ENCODE measurements at regions not wholly inside any gene's neighbourhood (a gene's known extent, or its start where the extent isn't known, plus 50 kb on each side); places are given as distances from the start of the nearest gene placed in this dataset.

DNA sequence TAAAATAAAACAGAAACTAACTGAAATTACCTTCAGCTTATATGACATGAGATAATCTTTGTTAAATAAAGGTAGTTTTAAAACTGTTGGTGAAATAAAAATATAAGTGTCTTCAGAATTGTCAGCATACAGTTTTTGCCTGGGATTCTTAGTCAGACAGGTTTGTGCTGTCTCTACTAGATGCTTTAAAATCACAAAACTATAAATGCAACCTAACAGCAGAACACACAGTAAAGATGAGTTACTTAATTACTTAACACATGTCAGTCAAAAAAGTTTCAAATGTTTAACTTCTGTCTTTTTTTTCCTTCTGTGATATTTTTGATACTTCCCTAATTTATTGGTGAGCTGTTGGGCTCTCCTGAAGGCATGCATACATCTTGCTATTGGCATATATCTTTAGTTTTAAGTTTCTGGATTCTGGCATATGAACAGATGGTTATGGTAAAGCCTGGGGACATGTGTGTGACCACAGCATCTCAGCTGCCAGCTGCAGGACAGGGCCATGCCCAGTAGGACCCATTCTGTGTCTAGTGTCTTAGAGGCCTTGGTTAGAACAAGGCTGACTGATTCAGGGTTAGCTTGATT, 231.1 kb upstream of the NUDT12 start:
- no peaks in the 10 kb centered on the region for H3K4me1 ChIP-seq (ENCODE audit: insufficient read depth, low read length, poor library complexity, severe bottlenecking)
- no peaks in the 10 kb centered on the region for H3K36me3 ChIP-seq (ENCODE audit: insufficient read depth, low read length, poor library complexity, severe bottlenecking)
- ChIA-PET CTCF (no interaction called here), POLR2A (ENCODE audit: low non-redundant PET) (no interaction called here)
- H3K27ac ChIP-seq (ENCODE audit: low read depth, low read length, poor library complexity, severe bottlenecking): no peak overlapping the region
- intact Hi-C loops (cut with micrococcal nuclease; ENCODE audit: unreplicated experiment): no loop called here
- TF ChIP-seq EZH2 (IDR thresholded peaks at IDR 0.05; ENCODE audit: borderline replicate concordance, low read depth, low read length, poor library complexity, severe bottlenecking): no peak
- TF ChIP-seq, protein P1, sequence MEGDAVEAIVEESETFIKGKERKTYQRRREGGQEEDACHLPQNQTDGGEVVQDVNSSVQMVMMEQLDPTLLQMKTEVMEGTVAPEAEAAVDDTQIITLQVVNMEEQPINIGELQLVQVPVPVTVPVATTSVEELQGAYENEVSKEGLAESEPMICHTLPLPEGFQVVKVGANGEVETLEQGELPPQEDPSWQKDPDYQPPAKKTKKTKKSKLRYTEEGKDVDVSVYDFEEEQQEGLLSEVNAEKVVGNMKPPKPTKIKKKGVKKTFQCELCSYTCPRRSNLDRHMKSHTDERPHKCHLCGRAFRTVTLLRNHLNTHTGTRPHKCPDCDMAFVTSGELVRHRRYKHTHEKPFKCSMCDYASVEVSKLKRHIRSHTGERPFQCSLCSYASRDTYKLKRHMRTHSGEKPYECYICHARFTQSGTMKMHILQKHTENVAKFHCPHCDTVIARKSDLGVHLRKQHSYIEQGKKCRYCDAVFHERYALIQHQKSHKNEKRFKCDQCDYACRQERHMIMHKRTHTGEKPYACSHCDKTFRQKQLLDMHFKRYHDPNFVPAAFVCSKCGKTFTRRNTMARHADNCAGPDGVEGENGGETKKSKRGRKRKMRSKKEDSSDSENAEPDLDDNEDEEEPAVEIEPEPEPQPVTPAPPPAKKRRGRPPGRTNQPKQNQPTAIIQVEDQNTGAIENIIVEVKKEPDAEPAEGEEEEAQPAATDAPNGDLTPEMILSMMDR (conservative IDR thresholded peaks at IDR 0.05; ENCODE audit: low read depth, low read length): no peak
- no peak for DNase-seq (ENCODE audit: low spot score)
- BruUV-seq (replicated peaks): no TSS peak
- H3K4me3 ChIP-seq (ENCODE audit: low read depth, low read length, poor library complexity, severe bottlenecking): no peak overlapping the region
- H3K27me3 ChIP-seq (replicated peaks; ENCODE audit: insufficient read depth, low read depth, low read length, poor library complexity): no peaks in the 10 kb centered on the region
- peaks cover 17% of the 10 kb centered on the region for H3K9me3 ChIP-seq (ENCODE audit: low read depth, low read length, poor library complexity, severe bottlenecking)

- no peak for DNase-seq (ENCODE audit: low spot score)
- Histone ChIP-seq H3K36me3 (ENCODE audit: insufficient read depth, low read length, poor library complexity, severe bottlenecking) (no peaks in the 10 kb centered on the region), H3K27ac (ENCODE audit: low read depth, low read length, poor library complexity, severe bottlenecking) (no peak overlapping the region), H3K4me1 (ENCODE audit: insufficient read depth, low read length, poor library complexity, severe bottlenecking) (no peaks in the 10 kb centered on the region), H3K9me3 (ENCODE audit: low read depth, low read length, poor library complexity, severe bottlenecking) (no peaks in the 10 kb centered on the region), H3K4me3 (ENCODE audit: low read depth, low read length, poor library complexity, severe bottlenecking) (no peak overlapping the region), H3K27me3 (replicated peaks; ENCODE audit: insufficient read depth, low read depth, low read length, poor library complexity) (no peaks in the 10 kb centered on the region)
- intact Hi-C loops (cut with micrococcal nuclease; ENCODE audit: unreplicated experiment): no loop called here
- BruUV-seq (replicated peaks): no TSS peak
- ChIA-PET POLR2A (ENCODE audit: low non-redundant PET) (no interaction called here), CTCF (no interaction called here)
- TF ChIP-seq, protein P1 (conservative IDR thresholded peaks at IDR 0.05; ENCODE audit: low read depth, low read length): no peak
- no peak for TF ChIP-seq EZH2 (IDR thresholded peaks at IDR 0.05; ENCODE audit: borderline replicate concordance, low read depth, low read length, poor library complexity, severe bottlenecking)
These were observed 223.0 kb upstream of the NUDT12 start for GRCh38 chr5:103785569-103785968.

DNA sequence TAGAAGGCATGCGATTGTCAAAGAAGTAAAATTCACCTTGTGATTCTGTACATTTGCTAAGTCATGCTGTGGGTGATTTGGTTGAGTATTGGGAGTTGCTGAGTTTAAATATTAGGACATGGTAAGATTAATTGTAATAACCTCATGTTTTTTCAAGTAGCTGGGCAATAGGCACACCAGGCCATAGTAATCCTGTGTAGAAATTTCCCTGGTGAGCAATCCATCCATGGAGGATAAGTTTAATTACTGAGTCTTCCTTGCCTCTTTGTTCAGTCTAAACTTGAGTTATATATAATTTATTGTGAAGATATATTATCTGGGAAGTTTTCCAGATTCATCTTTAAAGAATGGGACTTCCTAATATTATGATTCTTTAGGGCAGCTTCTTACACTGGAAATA, 221.1 kb upstream of the NUDT12 start:
- ChIA-PET POLR2A (ENCODE audit: low non-redundant PET) (no interaction called here), CTCF (no interaction called here)
- no TSS peak for BruUV-seq (replicated peaks)
- DNase-seq (ENCODE audit: low spot score): no peak
- Histone ChIP-seq H3K4me1 (ENCODE audit: insufficient read depth, low read length, poor library complexity, severe bottlenecking) (no peaks in the 10 kb centered on the region), H3K36me3 (ENCODE audit: insufficient read depth, low read length, poor library complexity, severe bottlenecking) (no peaks in the 10 kb centered on the region), H3K27me3 (replicated peaks; ENCODE audit: insufficient read depth, low read depth, low read length, poor library complexity) (no peaks in the 10 kb centered on the region), H3K27ac (ENCODE audit: low read depth, low read length, poor library complexity, severe bottlenecking) (no peak overlapping the region), H3K4me3 (ENCODE audit: low read depth, low read length, poor library complexity, severe bottlenecking) (no peak overlapping the region), H3K9me3 (ENCODE audit: low read depth, low read length, poor library complexity, severe bottlenecking) (no peaks in the 10 kb centered on the region)
- intact Hi-C loops (cut with micrococcal nuclease; ENCODE audit: unreplicated experiment): no loop called here
- TF ChIP-seq EZH2 (IDR thresholded peaks at IDR 0.05; ENCODE audit: borderline replicate concordance, low read depth, low read length, poor library complexity, severe bottlenecking): no peak
- TF ChIP-seq, protein P1 (conservative IDR thresholded peaks at IDR 0.05; ENCODE audit: low read depth, low read length): no peak

All from A673 (cell line).